ENCODE measurements at regions not wholly inside any gene's neighbourhood (a gene's known extent, or its start where the extent isn't known, plus 50 kb on each side); places are given as distances from the start of the nearest gene placed in this dataset.
"Not testable (repeated sequence)": the region's sequence is repeated elsewhere in the genome, so short reads cannot be mapped to it uniquely, and the experiment has no call there.

DNA sequence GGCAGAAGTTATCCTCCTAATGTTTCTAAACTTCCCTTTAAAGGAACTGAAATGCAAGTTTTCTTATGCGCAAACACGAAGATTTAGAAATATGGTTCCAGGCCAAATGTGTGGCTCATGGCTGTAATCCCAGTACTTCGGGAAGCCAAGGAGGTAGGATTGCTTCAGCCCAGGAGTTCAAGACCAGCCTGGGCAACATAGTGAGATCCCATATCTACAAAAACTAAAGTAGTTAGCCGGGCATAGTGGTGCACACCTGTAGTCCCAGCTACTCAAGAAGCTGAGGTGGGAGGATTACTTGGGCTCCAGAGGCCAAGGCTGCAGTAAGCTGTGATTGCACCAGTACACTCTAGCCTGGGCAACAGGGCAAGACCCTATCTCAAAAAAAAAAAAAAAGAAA lies 95.8 kb upstream of the SCAF8 start:
- no peak for DNase-seq (ENCODE audit: low read depth)

- no peak for DNase-seq (ENCODE audit: low read depth)
These were observed 94.8 kb upstream of the SCAF8 start for GRCh38 chr6:154638369-154638768.

DNA sequence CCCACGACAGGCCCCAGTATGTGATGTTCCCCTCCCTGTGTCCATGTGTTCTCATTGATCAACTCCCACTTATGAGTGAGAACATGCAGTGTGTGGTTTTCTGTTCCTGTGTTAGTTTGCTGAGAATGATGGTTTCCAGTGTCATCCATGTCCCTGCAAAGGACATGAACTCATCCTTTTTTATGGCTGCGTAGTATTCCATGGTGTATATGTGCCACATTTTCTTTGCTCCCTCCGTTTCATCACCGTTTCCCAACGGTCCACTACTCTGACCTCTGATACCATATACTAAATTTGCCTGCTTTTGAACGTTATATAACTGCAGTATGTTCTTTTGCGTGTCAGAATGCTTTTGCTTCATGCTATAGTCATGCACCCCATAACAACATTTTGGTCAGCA lies 94.0 kb upstream of the SCAF8 start:
- not testable (repeated sequence) for DNase-seq (ENCODE audit: low read depth)

DNA sequence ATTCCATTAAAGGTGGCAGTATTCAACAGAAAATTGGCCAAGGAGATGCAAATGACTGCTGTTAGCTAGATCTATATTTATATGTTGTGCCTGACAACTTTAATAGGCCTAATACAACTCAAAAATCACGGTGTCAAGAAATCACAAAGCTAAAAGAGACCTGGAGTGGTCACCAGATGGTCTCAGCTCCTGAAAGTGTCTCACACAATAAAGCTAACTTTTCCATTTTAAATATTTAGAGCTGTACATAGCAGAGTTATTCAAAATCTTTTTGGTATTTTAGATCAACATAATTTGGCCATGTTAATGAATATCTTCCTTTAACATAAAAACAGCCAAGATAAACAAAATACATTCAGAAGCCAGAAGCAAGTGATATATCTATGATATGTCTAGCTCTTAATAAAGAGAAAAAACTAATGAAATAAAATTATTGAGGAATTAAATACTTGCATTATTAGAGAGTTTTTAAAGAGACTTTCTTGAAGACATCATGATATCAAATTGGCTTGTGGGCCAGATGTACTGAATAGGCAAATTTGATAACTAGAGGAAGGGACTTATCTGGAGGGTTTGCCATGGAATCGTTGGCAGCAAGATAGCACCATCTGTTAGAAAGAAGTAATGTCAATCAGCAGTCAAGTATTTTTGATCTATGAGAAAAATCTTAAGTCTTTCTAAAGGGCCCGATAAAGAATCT lies 84.9 kb upstream of the SCAF8 start:
- no peak for DNase-seq (ENCODE audit: low read depth)

DNA sequence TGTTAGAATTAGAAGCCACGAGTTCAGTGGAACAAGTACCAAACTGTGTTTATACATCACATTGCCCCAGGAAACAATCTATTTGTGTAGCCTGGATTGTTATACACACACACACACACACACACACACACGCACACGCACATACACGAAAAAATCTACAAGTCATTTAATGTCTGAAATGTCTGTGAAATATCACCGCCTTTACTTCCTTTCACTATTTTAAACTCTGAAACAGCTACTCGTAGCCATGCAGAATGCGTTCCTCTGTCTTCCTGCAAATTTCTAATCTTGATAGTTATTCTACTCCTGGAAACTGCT lies 84.4 kb upstream of the SCAF8 start:
- no peak for DNase-seq (ENCODE audit: low read depth)

- no peak for DNase-seq (ENCODE audit: low read depth)
These were observed 83.5 kb upstream of the SCAF8 start for GRCh38 chr6:154649721-154650120.

DNA sequence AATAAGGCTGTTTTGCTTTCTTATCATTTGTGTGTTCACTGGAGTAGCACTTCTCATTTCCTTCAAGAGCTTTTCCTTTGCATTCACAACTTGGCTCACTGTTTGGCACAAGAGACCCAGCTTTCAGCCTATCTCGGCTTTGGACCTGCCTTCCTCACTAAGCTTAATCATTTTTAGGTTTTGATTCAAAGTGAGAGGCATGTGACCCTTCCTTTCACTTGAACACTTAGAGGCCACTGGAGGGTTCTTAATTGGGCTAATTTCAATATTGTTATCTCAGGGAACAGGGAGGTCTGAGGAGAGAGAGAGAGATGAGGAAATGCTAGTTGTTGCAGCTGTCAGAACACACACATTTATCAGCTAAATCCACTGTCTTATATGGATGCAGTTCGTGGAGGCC lies 82.9 kb upstream of the SCAF8 start:
- DNase-seq (ENCODE audit: low read depth): no peak

GRCh38 chr6:154651656-154652055 lies 81.6 kb upstream of the SCAF8 start:
- DNase-seq (ENCODE audit: low read depth): no peak

GRCh38 chr6:154653385-154653784 lies 79.8 kb upstream of the SCAF8 start:
- no peak for DNase-seq (ENCODE audit: low read depth)

- DNase-seq (ENCODE audit: low read depth): no peak
These were observed 79.4 kb upstream of the SCAF8 start for GRCh38 chr6:154653853-154654252.

DNA sequence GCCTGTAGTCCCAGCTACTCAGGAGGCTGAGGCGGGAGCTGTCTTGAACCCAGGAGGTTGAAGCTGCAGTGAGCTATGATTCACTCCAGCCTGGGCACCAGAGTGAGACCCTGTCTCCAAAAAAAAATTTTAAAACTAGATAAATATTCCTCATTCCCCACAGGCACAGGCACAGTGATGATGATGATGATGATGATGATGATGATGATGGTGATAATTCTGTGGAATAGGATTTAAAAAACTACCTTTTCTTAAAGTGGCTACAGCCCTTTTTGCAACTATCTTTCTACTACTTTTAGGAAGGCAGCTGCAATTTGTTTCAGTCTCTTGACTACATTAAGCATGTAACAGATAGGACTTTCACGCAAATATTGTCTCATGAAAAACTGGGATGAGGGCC lies 76.6 kb upstream of the SCAF8 start:
- DNase-seq (ENCODE audit: low read depth): no peak

- DNase-seq (ENCODE audit: low read depth): no peak
These were observed 71.4 kb upstream of the SCAF8 start for GRCh38 chr6:154661768-154662167.

DNA sequence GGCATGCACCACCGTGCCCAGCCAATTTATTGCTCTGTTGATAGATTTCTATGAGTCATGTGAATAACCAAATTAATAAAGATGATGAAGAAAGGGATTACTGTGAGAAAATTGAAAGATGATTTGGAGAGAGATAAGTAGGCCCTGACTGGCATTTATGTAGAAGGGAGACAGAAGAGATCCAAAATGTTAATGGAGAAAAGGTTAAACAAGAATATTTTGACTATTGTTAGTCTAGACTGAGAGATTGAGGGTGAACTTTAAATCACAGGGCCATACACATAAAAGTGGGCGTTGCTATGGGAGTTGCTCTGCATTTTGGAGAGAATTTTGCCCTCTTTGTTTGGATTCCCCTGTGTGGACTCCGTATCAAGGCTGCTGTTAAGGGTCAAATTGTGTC lies 68.9 kb upstream of the SCAF8 start:
- no peak for DNase-seq (ENCODE audit: low read depth)

DNA sequence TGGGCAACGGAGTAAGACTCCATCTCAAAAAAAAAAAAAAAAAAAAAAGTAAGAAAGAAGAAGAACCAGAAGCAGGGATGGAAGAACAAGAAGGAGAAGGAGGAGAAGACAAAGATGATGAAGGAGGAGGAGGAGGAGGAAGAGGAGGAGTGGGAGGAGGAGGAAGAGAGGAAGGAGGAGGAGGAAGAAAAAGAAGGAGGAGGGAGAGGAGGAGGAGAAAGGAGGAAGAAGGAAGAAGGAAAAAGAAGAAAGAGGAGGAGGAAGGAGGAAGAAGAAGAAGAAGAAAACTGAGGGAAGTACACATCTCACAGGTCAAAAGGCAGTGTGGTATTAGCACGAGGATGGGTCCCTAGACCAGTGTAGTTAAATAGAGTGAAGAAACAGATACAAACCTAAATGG lies 65.1 kb upstream of the SCAF8 start:
- DNase-seq (ENCODE audit: low read depth): no peak

- no peak for DNase-seq (ENCODE audit: low read depth)
These were observed 61.1 kb upstream of the SCAF8 start for GRCh38 chr6:154672086-154672485.

DNA sequence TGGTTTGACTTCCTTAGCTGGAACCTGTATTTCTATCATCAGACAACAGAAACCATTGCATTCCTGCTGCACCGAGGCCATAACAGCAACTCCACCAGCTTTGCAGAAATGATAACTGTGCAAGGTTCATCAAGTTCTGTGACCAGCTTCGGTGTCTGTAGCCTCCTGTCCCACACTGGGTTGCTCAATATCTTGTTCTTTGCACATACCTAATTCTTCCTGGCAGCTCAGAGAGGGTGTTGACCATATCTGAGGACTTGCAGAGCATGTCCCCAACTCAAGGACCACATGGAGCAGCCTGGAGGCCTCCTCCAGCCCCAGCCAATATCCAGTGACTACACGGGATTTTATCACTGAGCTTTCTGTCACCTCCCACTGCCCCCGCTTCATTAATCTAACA lies 59.3 kb upstream of the SCAF8 start:
- no peak for DNase-seq (ENCODE audit: low read depth)

DNA sequence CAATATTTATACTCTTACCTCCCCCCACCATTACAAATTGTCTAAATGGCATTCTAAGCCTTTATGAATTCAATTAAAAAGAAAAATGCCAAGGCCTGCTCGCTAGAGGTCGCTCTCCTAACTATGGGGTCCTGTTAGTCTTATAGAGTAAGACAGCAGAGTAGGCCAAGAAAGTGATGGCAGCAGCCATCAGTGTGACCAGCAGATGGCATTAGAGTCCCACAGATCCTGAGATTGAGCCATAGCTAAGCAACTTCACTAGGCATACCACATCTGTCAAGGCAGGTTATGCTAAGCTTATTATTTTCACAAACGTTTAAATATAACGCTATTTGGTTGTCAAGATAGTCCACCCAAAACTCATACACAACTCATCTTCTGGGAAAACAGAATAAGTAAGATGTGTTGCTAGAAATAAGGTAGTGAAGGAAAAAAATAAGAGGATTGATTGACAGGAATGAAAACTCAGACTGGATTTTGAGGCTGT lies 57.6 kb upstream of the SCAF8 start:
- DNase-seq (ENCODE audit: low read depth): peak; percentile 83

- DNase-seq (ENCODE audit: low read depth): no peak
These were observed 50.5 kb upstream of the SCAF8 start for GRCh38 chr6:154682633-154683125.

Measured in activated T-cell treated with anti-CD3 and anti-CD28 coated beads for 24 hours (primary cell).